ENCODE measurements at regions not wholly inside any gene's neighbourhood (a gene's known extent, or its start where the extent isn't known, plus 50 kb on each side); places are given as distances from the start of the nearest gene placed in this dataset.

- Histone ChIP-seq H3K27ac (no peak overlapping the region), H3K9me3 (no peaks in the 10 kb centered on the region), H3K4me1 (no peaks in the 10 kb centered on the region), H3K4me3 (no peak overlapping the region), H3K36me3 (no peaks in the 10 kb centered on the region), H3K27me3 (no peaks in the 10 kb centered on the region)
- 69 to 73% methylated on average over 1 of the region's 1 CpG for WGBS, 2 donors (ENCODE audit: low coverage in 1 of 2)
- no peak for TF ChIP-seq POLR2AphosphoS5 (IDR thresholded peaks at IDR 0.05)
- no peak for TF ChIP-seq CTCF (IDR thresholded peaks at IDR 0.05)
- TF ChIP-seq EP300 (IDR thresholded peaks at IDR 0.05) = no peak
- TF ChIP-seq POLR2A (IDR thresholded peaks at IDR 0.05) = no peak
- no peak for ATAC-seq
Observed at GRCh38 chr3:80113331-80113730, 345.5 kb upstream of the ROBO1 start.

DNA sequence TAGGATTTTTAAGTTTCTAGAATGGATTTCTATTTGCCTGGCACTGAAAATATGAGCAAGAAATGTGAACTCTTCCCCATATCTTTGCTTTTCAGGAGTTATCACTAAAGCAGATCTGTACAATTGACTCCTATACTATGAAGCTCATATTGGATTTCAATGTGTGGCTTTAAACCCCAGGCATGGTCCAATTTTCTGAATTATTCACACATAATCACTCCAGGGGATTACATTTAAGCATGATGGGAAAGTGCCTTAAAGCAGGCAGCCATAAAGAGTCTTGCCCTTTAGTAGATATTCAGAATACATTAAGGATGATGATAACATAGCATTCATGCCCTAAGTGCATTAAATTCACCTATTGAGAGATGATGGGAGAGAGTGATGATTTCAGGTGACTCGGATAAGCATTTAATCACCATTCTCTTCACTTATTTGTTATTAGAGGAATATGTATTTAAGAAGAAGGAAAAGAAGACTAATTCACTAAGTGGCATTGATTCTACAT lies 331.8 kb upstream of the ROBO1 start:
- no peak for ATAC-seq
- TF ChIP-seq POLR2AphosphoS5 (IDR thresholded peaks at IDR 0.05) (no peak), CTCF (IDR thresholded peaks at IDR 0.05) (no peak), EP300 (IDR thresholded peaks at IDR 0.05) (no peak), POLR2A (IDR thresholded peaks at IDR 0.05) (no peak)
- WGBS, 2 donors (ENCODE audit: low coverage in 1 of 2) = 88 to 100% methylated on average over 1 of the region's 1 CpG

DNA sequence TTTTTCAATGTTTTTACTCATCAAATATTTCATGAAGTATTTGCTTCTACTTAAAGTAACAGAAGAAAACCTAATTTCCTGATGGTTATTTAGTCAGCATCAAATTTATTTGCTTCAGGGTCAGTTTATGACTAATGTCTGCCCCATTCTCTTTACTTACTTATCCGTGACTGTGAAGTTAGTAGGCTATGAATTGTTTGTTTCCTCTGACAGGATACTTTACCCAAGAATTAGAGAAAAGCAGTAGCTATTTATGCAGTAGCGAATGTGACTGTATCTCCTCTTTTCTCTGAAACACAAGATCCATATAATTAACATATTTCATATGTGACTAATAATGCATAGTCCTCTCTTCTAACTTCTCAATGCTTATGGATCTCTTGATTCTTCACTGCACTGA lies 329.9 kb upstream of the ROBO1 start:
- 68 to 78% methylated on average over 2 of the region's 2 CpGs for WGBS, 2 donors (ENCODE audit: low coverage in 1 of 2)
- ATAC-seq = no peak

More for the DNA sequence above, 331.8 kb upstream of the ROBO1 start:
- Histone ChIP-seq H3K27ac (no peak overlapping the region), H3K4me1 (no peaks in the 10 kb centered on the region), H3K9me3 (no peaks in the 10 kb centered on the region), H3K36me3 (no peaks in the 10 kb centered on the region), H3K4me3 (no peak overlapping the region), H3K27me3 (no peaks in the 10 kb centered on the region)

DNA sequence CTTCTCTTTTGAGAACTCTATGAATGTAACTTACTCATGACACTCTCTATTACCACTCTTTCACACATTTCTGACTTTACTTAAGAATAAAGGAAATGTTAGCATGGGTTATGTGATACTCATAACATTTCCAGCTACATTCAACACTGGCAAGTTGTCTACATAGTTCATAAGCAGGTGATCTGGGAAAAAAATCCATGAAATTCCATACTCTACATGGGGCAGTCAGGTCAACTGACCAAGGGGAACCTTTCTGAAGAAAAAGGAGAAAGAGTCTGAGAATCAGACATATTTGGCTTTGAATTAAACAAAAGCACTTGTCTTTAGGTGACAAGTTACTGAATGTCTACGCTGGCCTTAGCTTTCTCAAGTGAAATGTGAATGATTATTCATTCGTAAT lies 329.1 kb upstream of the ROBO1 start:
- 81 to 83% methylated on average over 2 of the region's 2 CpGs for WGBS, 2 donors (ENCODE audit: low coverage in 1 of 2)
- no peak for ATAC-seq
- Histone ChIP-seq H3K36me3 (no peaks in the 10 kb centered on the region), H3K4me3 (no peak overlapping the region), H3K9me3 (no peaks in the 10 kb centered on the region), H3K4me1 (no peaks in the 10 kb centered on the region), H3K27ac (no peak overlapping the region), H3K27me3 (no peaks in the 10 kb centered on the region)
- TF ChIP-seq EP300 (IDR thresholded peaks at IDR 0.05) (no peak), CTCF (IDR thresholded peaks at IDR 0.05) (no peak), POLR2A (IDR thresholded peaks at IDR 0.05) (no peak), POLR2AphosphoS5 (IDR thresholded peaks at IDR 0.05) (no peak)

More for the DNA sequence above, 329.9 kb upstream of the ROBO1 start:
- Histone ChIP-seq H3K36me3 (no peaks in the 10 kb centered on the region), H3K4me1 (no peaks in the 10 kb centered on the region), H3K4me3 (no peak overlapping the region), H3K27me3 (no peaks in the 10 kb centered on the region), H3K9me3 (no peaks in the 10 kb centered on the region), H3K27ac (no peak overlapping the region)
- TF ChIP-seq POLR2A (IDR thresholded peaks at IDR 0.05) = no peak
- no peak for TF ChIP-seq CTCF (IDR thresholded peaks at IDR 0.05)
- no peak for TF ChIP-seq POLR2AphosphoS5 (IDR thresholded peaks at IDR 0.05)

- H3K36me3 ChIP-seq = no peaks in the 10 kb centered on the region
- no peak for TF ChIP-seq EP300 (IDR thresholded peaks at IDR 0.05)
- TF ChIP-seq POLR2AphosphoS5 (IDR thresholded peaks at IDR 0.05) = no peak
- TF ChIP-seq CTCF (IDR thresholded peaks at IDR 0.05) = no peak
- no peak for TF ChIP-seq POLR2A (IDR thresholded peaks at IDR 0.05)
- no peak overlapping the region for H3K27ac ChIP-seq
- H3K4me1 ChIP-seq = no peaks in the 10 kb centered on the region
- no peaks in the 10 kb centered on the region for H3K27me3 ChIP-seq
- ATAC-seq = no peak
- 69 to 89% methylated on average over 1 of the region's 1 CpG for WGBS, 2 donors (ENCODE audit: low coverage in 1 of 2)
- H3K4me3 ChIP-seq = no peak overlapping the region
- H3K9me3 ChIP-seq = no peaks in the 10 kb centered on the region
Observed at GRCh38 chr3:80094589-80094988, 326.8 kb upstream of the ROBO1 start.

Measured in gastroesophageal sphincter (tissue), 4 donors.